SK-N-SH treated with all-trans-retinoic acid at 6 μM for 48 hours (cell line): ENCODE measurements at regions not wholly inside any gene's neighbourhood (a gene's known extent, or its start where the extent isn't known, plus 50 kb on each side); places are given as distances from the start of the nearest gene placed in this dataset.

Experiments used
- ATAC-seq: fragments of 200-7000 bp; cut with Tn5 transposase; 3 replicates; pipeline ENCODE4 v1.9.1; 2020; ENCODE audit warnings: mild to moderate bottlenecking, moderate library complexity
- BACH2 ChIP-seq: fragments of 250-450 bp; sonication (Bioruptor Pico); IDR thresholded peaks from 2 replicates; pipeline ENCODE4 v1.9.0; 2021; ENCODE audit warnings: mild to moderate bottlenecking, borderline replicate concordance
- CREB5 ChIP-seq: fragments of 250-450 bp; sonication (Bioruptor Pico); IDR thresholded peaks from 2 replicates; pipeline ENCODE4 v1.5.1; 2020; ENCODE audit warnings: low read depth, mild to moderate bottlenecking, moderate library complexity
- CSDC2 ChIP-seq: fragments of 250-450 bp; sonication (Bioruptor Pico); IDR thresholded peaks from 2 replicates; pipeline ENCODE4 v1.5.0; 2020; ENCODE audit warnings: mild to moderate bottlenecking, moderate library complexity
- CSRNP3 ChIP-seq: fragments of 250-450 bp; sonication (Bioruptor Pico); IDR thresholded peaks from 2 replicates; pipeline ENCODE4 v1.5.1; 2021; ENCODE audit warnings: mild to moderate bottlenecking, moderate library complexity
- ESRRG ChIP-seq: fragments of 250-450 bp; sonication (Bioruptor Pico); IDR thresholded peaks from 2 replicates; pipeline ENCODE4 v1.6.1; 2021; ENCODE audit warnings: mild to moderate bottlenecking
- GLIS3 ChIP-seq: fragments of 250-450 bp; sonication (Bioruptor Pico); IDR thresholded peaks from 2 replicates; pipeline ENCODE4 v1.5.0; 2020; ENCODE audit warnings: mild to moderate bottlenecking, moderate library complexity
- ISL1 ChIP-seq: fragments of 250-450 bp; sonication (Bioruptor Pico); IDR thresholded peaks from 2 replicates; pipeline ENCODE4 v2.1.2; 2022; ENCODE audit warnings: mild to moderate bottlenecking, moderate library complexity
- OSR1 ChIP-seq: fragments of 250-450 bp; sonication (Bioruptor Pico); IDR thresholded peaks from 2 replicates; pipeline ENCODE4 v1.8.0; 2022; ENCODE audit warnings: moderate library complexity, mild to moderate bottlenecking, inconsistent platforms
- PATZ1 ChIP-seq: fragments of 250-450 bp; sonication (Bioruptor Pico); IDR thresholded peaks from 2 replicates; pipeline ENCODE4 v1.8.0; 2020; ENCODE audit warnings: mild to moderate bottlenecking, moderate library complexity, borderline replicate concordance
- POU6F1 ChIP-seq: fragments of 250-450 bp; sonication (Bioruptor Pico); IDR thresholded peaks from 2 replicates; pipeline ENCODE4 v1.8.0; 2021; ENCODE audit warnings: low read depth, mild to moderate bottlenecking, moderate library complexity, borderline replicate concordance
- PPARA ChIP-seq: fragments of 250-450 bp; sonication (Bioruptor Pico); IDR thresholded peaks from 2 replicates; pipeline ENCODE4 v1.5.0; 2020; ENCODE audit warnings: mild to moderate bottlenecking, borderline replicate concordance
- RARB ChIP-seq: fragments of 250-450 bp; sonication (Bioruptor Pico); IDR thresholded peaks from 2 replicates; pipeline ENCODE4 v1.8.0; 2021; ENCODE audit warnings: mild to moderate bottlenecking, moderate library complexity
- SNAI2 ChIP-seq: fragments of 250-450 bp; sonication (Bioruptor Pico); IDR thresholded peaks from 2 replicates; pipeline ENCODE4 v1.5.0; 2020; ENCODE audit warnings: mild to moderate bottlenecking, moderate library complexity
- TCF4 ChIP-seq: fragments of 250-450 bp; sonication (Bioruptor Pico); IDR thresholded peaks from 2 replicates; pipeline ENCODE4 v1.8.0; 2021; ENCODE audit warnings: mild to moderate bottlenecking, moderate library complexity, borderline replicate concordance
- TOX ChIP-seq: fragments of 250-450 bp; sonication (Bioruptor Pico); IDR thresholded peaks from 2 replicates; pipeline ENCODE4 v1.8.0; 2021; ENCODE audit warnings: mild to moderate bottlenecking, moderate library complexity, borderline replicate concordance
- TSHZ2 ChIP-seq: fragments of 250-450 bp; sonication (Bioruptor Pico); IDR thresholded peaks from 2 replicates; pipeline ENCODE4 v1.5.0; 2020; ENCODE audit warnings: mild to moderate bottlenecking, moderate library complexity
- ZFP3 ChIP-seq: fragments of 250-450 bp; sonication (Bioruptor Pico); IDR thresholded peaks from 2 replicates; pipeline ENCODE4 v1.5.0; 2020; ENCODE audit warnings: mild to moderate bottlenecking, moderate library complexity
- ZFP30 ChIP-seq: fragments of 450-650 bp; formaldehyde crosslinking; IDR thresholded peaks from 2 replicates; pipeline ENCODE4 v1.5.0; 2022; ENCODE audit warnings: mild to moderate bottlenecking, moderate library complexity
- ZNF565 ChIP-seq: fragments of 450-650 bp; formaldehyde crosslinking; conservative IDR thresholded peaks from 2 replicates; pipeline ENCODE4 v1.5.0; 2020; ENCODE audit warnings: low read depth, mild to moderate bottlenecking, moderate library complexity
- ZNF70 ChIP-seq: fragments of 450-650 bp; formaldehyde crosslinking; IDR thresholded peaks from 2 replicates; pipeline ENCODE4 v1.5.0; 2020; ENCODE audit warnings: mild to moderate bottlenecking, moderate library complexity
- ZNF8 ChIP-seq: fragments of 450-650 bp; formaldehyde crosslinking; IDR thresholded peaks from 2 replicates; pipeline ENCODE4 v1.5.0; 2020; ENCODE audit warnings: mild to moderate bottlenecking, moderate library complexity

- TF ChIP-seq POU6F1 (CRISPR knock-in tag) (no peak), ZNF565 (CRISPR knock-in tag) (no peak), ZNF8 (CRISPR knock-in tag) (no peak), BACH2 (no peak), TCF4 (no peak), ISL1 (CRISPR knock-in tag) (no peak)
- ATAC-seq, result no peak; the same call in 2 of the 3 replicates
Observed at GRCh38 chr2:20148426-20148922, 76.5 kb downstream of the SDC1 start.

GRCh38 chr2:20147351-20147750 lies 77.6 kb downstream of the SDC1 start:
- ATAC-seq, result no peak
- TF ChIP-seq ESRRG (CRISPR knock-in tag), result no peak
- no peak for TF ChIP-seq OSR1
- TF ChIP-seq TOX, result no peak
- no peak for TF ChIP-seq TSHZ2 (CRISPR knock-in tag)
- TF ChIP-seq TCF4, result no peak
- no peak for TF ChIP-seq RARB (CRISPR knock-in tag)
- no peak for TF ChIP-seq ZNF8 (CRISPR knock-in tag)
- TF ChIP-seq ZNF70, result no peak
- TF ChIP-seq PATZ1 (CRISPR knock-in tag), result no peak
- TF ChIP-seq SNAI2 (CRISPR knock-in tag), result no peak
- no peak for TF ChIP-seq ISL1 (CRISPR knock-in tag)
- no peak for TF ChIP-seq BACH2

- TF ChIP-seq ZFP30 (CRISPR knock-in tag) (no peak), RARB (CRISPR knock-in tag) (no peak), CSDC2 (CRISPR knock-in tag) (no peak), ZNF70 (no peak), CREB5 (no peak)
- no peak for ATAC-seq
Observed at GRCh38 chr2:20146401-20146800, 78.5 kb downstream of the SDC1 start.

GRCh38 chr2:20145497-20146193 lies 79.3 kb downstream of the SDC1 start:
- ATAC-seq, result no peak
- TF ChIP-seq ZNF565 (CRISPR knock-in tag), result no peak
- TF ChIP-seq OSR1, result no peak
- TF ChIP-seq ZNF8 (CRISPR knock-in tag), result no peak
- no peak for TF ChIP-seq ZFP3 (CRISPR knock-in tag)
- TF ChIP-seq SNAI2 (CRISPR knock-in tag), result no peak
- no peak for TF ChIP-seq RARB (CRISPR knock-in tag)
- no peak for TF ChIP-seq ISL1 (CRISPR knock-in tag)
- TF ChIP-seq CSDC2 (CRISPR knock-in tag), result no peak
- no peak for TF ChIP-seq CREB5
- TF ChIP-seq PPARA (CRISPR knock-in tag), result no peak
- TF ChIP-seq GLIS3, result no peak
- TF ChIP-seq CSRNP3 (CRISPR knock-in tag), result no peak
- TF ChIP-seq TSHZ2 (CRISPR knock-in tag), result no peak
- no peak for TF ChIP-seq ZNF70
